NCI-H460 (cell line): ENCODE measurements at regions not wholly inside any gene's neighbourhood (a gene's known extent, or its start where the extent isn't known, plus 50 kb on each side); places are given as distances from the start of the nearest gene placed in this dataset.
"Not testable (repeated sequence)": the region's sequence is repeated elsewhere in the genome, so short reads cannot be mapped to it uniquely, and the experiment has no call there.

Source experiments
- DNase-seq: peaks from one replicate; pipeline ENCODE4 v3.0.0-alpha.2; 2016; ENCODE audit warnings: low read depth; ENCODE audit errors: extremely low read depth

DNA sequence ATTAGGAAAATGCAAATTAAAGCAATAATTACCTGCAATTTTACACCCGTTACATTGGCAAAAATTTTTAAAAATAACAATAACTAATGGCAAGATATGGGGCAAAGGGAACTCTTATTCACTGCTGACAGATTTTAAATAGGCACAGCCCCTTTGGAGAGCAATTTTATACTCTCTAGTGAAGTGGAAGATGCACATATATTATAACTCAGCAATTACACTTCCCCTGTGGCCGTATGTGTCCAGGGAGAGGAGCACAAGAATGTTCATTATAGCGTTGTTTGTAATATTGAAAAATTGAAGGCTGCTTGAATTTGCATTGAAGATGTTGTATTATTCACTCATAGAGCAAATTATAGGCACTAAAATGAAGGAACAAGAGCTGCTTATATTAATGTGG lies 488.3 kb upstream of the ATXN7L3B start:
- DNase-seq: no peak

DNA sequence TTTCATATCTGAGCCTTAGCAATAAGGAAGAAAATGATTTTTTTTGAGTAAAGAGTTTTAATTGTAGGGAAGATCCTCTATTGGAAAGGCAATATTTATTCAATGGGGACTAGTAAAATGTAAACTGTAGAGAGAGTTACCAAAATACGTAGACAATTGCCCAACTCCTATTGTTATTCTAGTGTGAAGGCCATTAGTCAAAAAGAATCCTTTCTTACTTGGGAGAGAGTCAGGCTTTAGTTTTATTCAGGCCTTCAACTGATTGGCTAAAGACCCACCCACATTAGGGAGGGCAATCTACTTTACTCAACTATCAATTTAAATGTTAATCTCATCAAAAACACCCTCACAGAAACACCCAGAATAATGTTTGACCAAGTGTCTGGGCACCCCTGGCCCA lies 485.8 kb upstream of the ATXN7L3B start:
- no peak for DNase-seq

- DNase-seq: no peak
These were observed 471.2 kb upstream of the ATXN7L3B start for GRCh38 chr12:74066476-74066875.

- no peak for DNase-seq
These were observed 466.5 kb upstream of the ATXN7L3B start for GRCh38 chr12:74071182-74071581.

DNA sequence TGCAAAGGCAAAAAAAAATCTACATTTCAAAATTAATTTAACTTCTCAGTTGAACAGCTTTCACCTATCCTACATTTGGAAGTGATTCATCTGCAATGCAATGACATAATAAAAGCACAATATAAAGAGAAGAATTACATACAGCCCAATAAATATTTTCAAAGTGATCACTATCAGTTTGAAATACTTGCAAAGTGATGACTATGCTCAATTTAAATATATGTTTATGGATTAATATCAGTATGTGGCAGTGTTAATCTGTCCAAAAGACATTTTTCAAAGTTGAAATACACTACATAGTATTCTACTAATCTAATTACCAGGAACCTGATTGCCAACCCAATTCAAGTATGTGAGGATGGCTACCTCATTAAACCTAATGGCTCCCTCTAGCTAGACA lies 460.7 kb upstream of the ATXN7L3B start:
- DNase-seq: no peak

DNA sequence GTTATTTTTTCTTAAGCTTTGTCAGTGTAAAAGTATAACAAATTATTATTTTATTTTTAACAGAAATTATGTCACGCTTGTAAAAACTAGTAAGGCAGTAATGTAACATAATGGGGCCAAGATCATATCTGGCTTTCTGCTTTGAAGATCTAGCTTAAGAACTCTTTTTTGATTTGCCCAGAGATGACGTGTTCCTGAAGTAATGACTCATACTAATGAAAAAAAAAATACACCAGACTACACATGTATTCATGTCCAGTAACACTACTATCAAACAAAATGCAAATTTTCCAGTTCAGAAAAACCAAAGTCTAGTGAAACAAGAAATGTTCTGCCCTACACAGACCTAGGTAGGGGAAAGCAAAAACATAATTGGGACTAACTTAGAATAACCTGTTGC lies 432.2 kb upstream of the ATXN7L3B start:
- DNase-seq: no peak

GRCh38 chr12:74108729-74109128 lies 428.9 kb upstream of the ATXN7L3B start:
- no peak for DNase-seq

GRCh38 chr12:74111688-74112360 lies 425.8 kb upstream of the ATXN7L3B start:
- DNase-seq: no peak

DNA sequence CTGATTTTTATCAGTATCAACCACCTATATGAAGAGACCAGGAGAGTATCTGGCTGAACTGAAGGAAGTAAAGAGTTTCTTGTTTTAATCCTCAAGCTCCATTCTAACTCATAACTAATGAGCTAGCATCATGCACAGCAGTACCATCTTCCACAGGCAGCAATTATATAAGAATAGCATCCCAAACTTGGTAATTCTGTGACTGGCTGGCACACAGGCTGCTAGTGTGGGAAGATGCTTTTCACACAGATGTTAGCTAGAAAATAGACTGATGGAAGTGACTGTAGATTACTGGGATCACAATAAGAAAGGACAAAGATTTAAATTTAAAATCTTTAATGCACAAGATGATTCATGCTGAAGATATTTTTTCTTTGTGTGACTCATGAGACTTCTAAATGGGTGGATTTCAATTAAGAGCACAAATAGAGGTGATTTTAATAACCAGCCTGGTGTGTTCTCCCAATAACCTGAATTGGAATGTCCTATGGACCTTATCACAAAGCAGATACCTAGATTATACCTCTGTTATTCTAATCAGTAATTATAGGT lies 417.7 kb upstream of the ATXN7L3B start:
- DNase-seq: no peak

DNA sequence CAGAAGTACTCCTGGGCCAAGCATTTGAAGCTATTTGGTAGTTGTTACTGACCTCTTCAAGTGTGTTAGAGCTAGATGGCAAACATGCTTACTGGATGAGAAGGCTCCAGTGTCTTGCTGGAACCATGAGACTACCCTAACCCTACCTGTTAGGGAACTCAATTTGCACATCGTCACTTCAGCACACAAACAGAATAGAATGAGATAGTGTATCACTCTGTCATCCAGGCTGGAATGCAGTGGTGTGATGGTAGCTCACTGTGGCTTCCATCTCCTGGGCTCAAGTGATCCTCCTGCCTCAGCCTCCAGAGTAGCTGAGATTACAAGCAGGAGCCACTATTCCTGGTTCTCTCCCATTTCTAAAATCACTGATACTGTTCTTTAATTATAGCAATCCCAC lies 417.0 kb upstream of the ATXN7L3B start:
- DNase-seq: no peak

DNA sequence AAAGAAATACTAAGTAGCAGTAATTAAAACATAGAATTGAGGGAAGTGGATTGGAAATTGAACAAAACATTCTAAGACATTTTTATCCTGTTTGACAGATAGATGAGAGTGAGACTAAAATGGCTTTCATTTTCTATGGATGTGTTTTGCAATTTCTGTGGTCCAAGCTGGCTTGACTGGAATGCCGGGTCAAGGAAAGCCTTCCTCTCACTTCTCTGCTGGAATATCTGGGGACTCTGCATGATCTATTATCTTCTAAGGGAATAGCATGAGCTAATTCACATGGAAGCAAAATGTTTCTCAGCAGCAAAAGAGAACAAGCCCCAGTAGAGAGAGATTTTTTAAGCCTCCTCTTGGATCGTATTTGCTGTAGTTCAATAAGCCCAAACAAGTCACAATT lies 407.9 kb upstream of the ATXN7L3B start:
- no peak for DNase-seq

- DNase-seq: no peak
These were observed 393.2 kb upstream of the ATXN7L3B start for GRCh38 chr12:74144396-74144795.

- DNase-seq: no peak
These were observed 392.3 kb upstream of the ATXN7L3B start for GRCh38 chr12:74145328-74145727.

GRCh38 chr12:74148849-74149248 lies 388.8 kb upstream of the ATXN7L3B start:
- no peak for DNase-seq

DNA sequence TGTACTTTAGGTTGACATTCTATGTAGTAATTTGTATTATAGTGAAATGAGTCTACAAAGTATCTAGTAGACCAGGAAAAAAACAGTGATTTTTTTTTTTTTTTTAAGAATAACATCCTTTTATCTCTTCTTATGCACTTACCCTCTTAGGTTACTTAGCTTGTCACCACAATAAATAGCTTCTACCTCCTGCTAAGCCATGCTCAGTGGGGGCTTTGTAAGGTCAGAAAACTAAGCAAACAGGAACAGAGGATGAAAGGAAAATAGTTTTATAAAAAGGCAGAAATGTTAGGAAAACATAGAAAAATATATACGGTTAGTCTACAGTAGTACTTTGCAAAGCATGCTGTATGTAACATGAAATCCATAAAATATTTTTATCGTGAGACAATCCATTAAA lies 385.3 kb upstream of the ATXN7L3B start:
- no peak for DNase-seq

DNA sequence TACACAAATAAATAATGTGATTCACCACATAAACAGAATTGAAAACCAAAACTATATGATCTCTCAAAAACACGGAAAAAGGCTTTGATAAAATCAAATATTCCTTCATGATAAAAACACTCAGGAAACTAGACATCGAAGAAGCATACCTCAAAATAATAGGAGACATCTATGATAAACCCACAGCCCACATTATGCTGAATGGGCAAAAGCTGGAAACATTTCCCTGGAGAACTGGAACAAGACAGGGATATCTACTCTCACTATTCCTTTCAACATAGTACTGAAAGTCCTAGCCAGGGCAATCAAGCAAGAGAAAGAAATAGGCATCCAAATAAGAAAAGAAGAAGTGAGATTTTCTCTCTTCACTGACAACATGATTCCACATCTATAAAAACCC lies 371.5 kb upstream of the ATXN7L3B start:
- no peak for DNase-seq

DNA sequence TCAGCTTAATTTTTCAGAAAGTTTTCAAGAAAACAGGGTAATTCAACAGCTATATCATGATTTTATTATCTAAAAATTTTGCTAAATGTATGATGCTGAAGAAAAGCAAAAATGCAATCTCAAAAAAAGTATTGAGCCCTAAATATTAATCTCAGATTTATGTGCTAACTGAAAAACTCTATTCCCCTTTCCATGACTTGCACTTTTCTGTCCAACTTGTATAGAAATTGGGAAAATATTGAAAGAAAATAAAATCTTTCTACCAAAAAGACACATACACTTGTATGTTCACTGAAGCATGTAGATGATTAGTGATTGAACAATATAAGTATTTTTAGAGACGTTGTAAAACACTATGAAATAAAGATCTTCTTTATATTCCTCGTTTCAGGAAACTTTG lies 368.0 kb upstream of the ATXN7L3B start:
- no peak for DNase-seq

DNA sequence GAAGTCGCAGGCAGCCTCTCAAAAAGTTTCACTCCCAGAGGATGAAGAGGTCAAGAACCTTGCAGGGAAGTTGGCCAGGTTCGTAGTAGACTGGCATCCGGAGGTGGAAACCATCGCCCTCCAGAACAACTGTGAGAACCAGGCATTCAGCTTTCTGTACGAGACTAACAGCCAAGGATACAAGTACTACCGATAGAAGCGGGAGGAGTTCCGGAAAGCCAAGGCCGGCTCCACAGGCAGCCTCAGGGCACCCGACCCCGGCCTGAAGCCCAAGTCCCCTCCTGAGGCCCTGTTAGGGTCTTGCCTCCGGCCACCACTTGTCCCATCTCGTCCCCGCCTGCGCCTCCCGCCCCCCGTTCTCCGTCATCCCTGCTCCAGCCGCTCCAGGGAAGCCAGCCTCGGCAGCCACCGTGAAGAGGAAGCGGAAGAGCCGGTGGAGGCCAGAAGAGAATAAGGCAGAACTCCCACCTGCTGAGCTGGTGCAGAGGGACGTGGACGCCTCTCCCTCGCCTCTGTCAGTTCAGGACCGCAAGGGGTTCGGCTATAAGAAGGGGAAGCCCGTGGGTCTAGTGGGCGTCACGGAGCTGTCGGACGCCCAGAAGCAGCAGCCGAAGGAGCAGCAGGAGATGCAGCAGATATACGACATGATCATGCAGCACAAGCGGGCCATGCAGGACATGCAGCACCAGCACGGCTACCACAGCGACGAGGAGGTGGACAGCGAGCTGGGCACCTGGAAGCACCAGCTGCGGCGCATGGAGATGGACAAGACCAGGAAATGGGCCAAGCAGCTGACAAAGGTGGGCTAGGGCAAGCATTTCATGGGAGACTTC lies 366.8 kb upstream of the ATXN7L3B start:
- no peak for DNase-seq

DNA sequence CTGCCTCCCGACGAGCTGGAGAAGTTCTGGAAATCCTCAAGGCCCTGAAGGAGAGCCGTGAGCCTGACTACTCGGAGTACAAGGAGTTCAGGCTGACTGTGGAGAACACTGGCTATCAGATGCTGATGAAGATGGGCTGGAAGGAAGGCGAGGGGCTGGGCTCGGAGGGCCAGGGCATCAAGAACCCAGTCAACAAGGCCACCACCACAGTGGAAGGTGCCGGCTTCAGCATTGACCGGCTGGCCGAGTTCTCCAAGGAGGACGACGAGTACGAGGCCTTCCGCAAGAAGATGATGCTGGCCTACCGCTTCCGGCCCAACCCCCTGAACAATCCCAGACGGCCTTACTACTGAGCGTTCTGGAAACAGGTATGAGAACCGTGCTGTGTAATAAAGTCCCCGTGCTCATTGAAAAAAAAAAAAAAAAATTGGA lies 366.1 kb upstream of the ATXN7L3B start:
- no peak for DNase-seq

- not testable (repeated sequence) for DNase-seq
These were observed 362.7 kb upstream of the ATXN7L3B start for GRCh38 chr12:74174961-74175360.

DNA sequence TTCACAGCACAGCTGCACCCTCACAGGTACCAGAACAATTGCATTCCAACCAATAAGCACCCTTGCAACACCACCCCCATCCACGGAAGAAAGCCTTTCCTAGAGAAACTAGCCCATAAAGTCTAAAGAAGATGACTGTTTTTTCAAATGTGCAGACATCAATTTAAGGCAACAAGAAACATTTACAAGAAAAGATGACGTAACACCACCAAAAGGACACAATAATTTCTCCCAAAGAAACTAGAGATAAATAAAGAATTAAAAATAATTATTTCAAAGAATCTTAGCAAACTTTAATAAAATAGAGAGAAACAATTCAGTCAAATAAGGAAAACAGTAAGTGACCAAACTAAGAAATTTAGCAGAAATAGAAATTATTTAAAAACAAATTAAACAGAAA lies 352.3 kb upstream of the ATXN7L3B start:
- no peak for DNase-seq

GRCh38 chr12:74193191-74193590 lies 344.4 kb upstream of the ATXN7L3B start:
- no peak for DNase-seq
